Parathyroid adenoma (tissue), 2 donors: ENCODE measurements at regions not wholly inside any gene's neighbourhood (a gene's known extent, or its start where the extent isn't known, plus 50 kb on each side); places are given as distances from the start of the nearest gene placed in this dataset.

Experiments
- H2AFZ ChIP-seq: fragments of 300-600 bp; sonication (generic); one replicate; pipeline ENCODE4 v1.7.0; 2017; ENCODE audit warnings: antibody characterized with exemption, mild to moderate bottlenecking
- H3K27ac ChIP-seq: fragments of 300-600 bp; sonication (generic); one replicate; pipeline ENCODE4 v1.7.0; 2017
- H3K27me3 ChIP-seq: fragments of 300-600 bp; sonication (generic); one replicate; pipeline ENCODE4 v1.7.0; 2017; ENCODE audit warnings: low read length; ENCODE audit not compliant: control insufficient read depth, insufficient read depth
- H3K36me3 ChIP-seq: fragments of 300-600 bp; sonication (generic); one replicate; pipeline ENCODE4 v1.7.0; 2017; ENCODE audit warnings: low read length; ENCODE audit not compliant: control insufficient read depth, insufficient read depth
- H3K4me1 ChIP-seq: fragments of 300-600 bp; sonication (generic); one replicate; pipeline ENCODE4 v1.7.0; 2017; ENCODE audit warnings: control low read depth
- H3K4me2 ChIP-seq: fragments of 300-600 bp; sonication (generic); one replicate; pipeline ENCODE4 v1.7.0; 2017; ENCODE audit warnings: low read length
- H3K4me3 ChIP-seq: fragments of 300-600 bp; sonication (generic); one replicate; pipeline ENCODE4 v1.7.0; 2017; ENCODE audit warnings: low read depth, low read length
- H3K79me2 ChIP-seq: fragments of 300-600 bp; sonication (generic); one replicate; pipeline ENCODE4 v1.7.0; 2017; ENCODE audit warnings: control low read depth
- H3K9ac ChIP-seq: fragments of 300-600 bp; sonication (generic); one replicate; pipeline ENCODE4 v1.7.0; 2017; ENCODE audit warnings: mild to moderate bottlenecking
- H3K9me3 ChIP-seq: fragments of 300-600 bp; sonication (generic); one replicate; pipeline ENCODE4 v1.7.0; 2017; ENCODE audit warnings: low read length; ENCODE audit not compliant: control insufficient read depth
- TF ChIP-seq, protein P1 (sequence below): fragments of 300-600 bp; sonication (generic); IDR thresholded peaks from one replicate; pipeline ENCODE4 v1.7.0; 2017; ENCODE audit warnings: antibody characterized with exemption, mild to moderate bottlenecking
- donor health status: primary hyperparathyroidism.

DNA sequence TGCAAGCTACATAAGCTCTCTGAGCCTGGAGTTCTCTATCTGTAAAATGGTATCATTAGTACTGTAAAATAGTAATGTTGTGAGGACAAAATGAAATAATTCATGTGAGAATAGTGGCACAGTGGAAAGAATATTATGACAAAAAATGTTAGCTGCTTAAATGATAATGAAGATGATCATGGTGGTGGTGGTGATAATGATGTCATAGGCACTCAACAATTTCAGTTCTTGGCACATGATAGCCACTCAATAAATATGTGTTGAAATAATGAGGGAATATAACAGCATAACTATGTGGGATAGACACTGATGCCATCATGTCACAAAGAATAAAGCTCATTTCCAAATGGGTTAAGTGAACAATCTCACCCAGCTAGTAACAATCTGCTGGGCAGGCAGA is 736.3 kb downstream of the EFNB2 start:
- Histone ChIP-seq H3K27me3 (no peaks in the 10 kb centered on the region), H3K9me3 (no peaks in the 10 kb centered on the region), H3K4me2 (no peak overlapping the region), H3K79me2 (no peaks in the 10 kb centered on the region), H3K9ac (no peak overlapping the region), H3K4me1 (no peaks in the 10 kb centered on the region), H2AFZ (no peak overlapping the region), H3K27ac (no peak overlapping the region), H3K36me3 (no peaks in the 10 kb centered on the region), H3K4me3 (no peak overlapping the region)
- TF ChIP-seq, protein P1, sequence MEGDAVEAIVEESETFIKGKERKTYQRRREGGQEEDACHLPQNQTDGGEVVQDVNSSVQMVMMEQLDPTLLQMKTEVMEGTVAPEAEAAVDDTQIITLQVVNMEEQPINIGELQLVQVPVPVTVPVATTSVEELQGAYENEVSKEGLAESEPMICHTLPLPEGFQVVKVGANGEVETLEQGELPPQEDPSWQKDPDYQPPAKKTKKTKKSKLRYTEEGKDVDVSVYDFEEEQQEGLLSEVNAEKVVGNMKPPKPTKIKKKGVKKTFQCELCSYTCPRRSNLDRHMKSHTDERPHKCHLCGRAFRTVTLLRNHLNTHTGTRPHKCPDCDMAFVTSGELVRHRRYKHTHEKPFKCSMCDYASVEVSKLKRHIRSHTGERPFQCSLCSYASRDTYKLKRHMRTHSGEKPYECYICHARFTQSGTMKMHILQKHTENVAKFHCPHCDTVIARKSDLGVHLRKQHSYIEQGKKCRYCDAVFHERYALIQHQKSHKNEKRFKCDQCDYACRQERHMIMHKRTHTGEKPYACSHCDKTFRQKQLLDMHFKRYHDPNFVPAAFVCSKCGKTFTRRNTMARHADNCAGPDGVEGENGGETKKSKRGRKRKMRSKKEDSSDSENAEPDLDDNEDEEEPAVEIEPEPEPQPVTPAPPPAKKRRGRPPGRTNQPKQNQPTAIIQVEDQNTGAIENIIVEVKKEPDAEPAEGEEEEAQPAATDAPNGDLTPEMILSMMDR = no peak

DNA sequence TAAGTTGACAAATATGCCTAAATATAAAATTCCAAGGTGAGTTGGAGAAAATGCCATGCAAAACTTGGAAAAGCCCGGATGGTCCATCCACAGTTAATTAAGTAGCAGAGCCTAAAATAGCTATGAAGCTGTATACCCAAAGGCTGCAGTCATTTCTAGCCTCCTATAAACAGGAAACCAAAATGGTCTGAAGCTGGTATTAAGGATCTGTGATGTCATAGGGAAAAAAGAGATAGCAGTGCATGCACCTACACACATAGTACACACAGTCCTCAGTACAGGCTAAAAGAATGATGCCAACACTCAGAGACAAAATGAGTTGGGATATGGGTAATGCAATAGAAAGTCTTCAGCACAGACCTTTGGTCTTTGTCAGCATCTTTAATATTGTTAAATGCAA is 736.9 kb downstream of the EFNB2 start:
- TF ChIP-seq, protein P1 = no peak
- Histone ChIP-seq H3K79me2 (no peaks in the 10 kb centered on the region), H2AFZ (no peak overlapping the region), H3K36me3 (no peaks in the 10 kb centered on the region), H3K9ac (no peak overlapping the region), H3K27ac (no peak overlapping the region), H3K4me3 (no peak overlapping the region), H3K27me3 (no peaks in the 10 kb centered on the region), H3K4me1 (no peaks in the 10 kb centered on the region), H3K4me2 (no peak overlapping the region), H3K9me3 (no peaks in the 10 kb centered on the region)

DNA sequence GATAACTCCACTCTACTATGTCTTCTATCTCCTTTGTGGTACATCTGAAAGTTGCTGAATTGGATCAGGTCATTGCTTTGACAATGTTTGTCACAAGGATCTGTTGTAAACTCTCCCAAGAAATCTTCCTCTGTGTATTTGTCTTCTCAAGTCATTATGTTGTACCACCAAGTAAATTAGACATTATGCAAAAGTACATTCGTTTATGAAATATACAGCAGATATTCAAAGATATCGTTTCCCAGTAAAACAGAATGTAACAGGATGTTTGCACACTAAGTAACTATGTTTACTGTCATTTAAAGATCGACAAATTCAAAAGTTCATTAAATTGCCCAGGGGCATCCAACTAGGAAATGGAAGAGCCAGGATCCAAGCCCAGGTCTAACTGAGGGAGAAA is 739.4 kb downstream of the EFNB2 start:
- TF ChIP-seq, protein P1 = no peak
- Histone ChIP-seq H3K27ac (no peak overlapping the region), H3K36me3 (no peaks in the 10 kb centered on the region), H3K4me1 (no peaks in the 10 kb centered on the region), H3K4me3 (no peak overlapping the region), H3K9ac (no peak overlapping the region), H3K9me3 (no peaks in the 10 kb centered on the region), H3K27me3 (no peaks in the 10 kb centered on the region), H2AFZ (no peak overlapping the region), H3K4me2 (no peak overlapping the region), H3K79me2 (no peaks in the 10 kb centered on the region)

DNA sequence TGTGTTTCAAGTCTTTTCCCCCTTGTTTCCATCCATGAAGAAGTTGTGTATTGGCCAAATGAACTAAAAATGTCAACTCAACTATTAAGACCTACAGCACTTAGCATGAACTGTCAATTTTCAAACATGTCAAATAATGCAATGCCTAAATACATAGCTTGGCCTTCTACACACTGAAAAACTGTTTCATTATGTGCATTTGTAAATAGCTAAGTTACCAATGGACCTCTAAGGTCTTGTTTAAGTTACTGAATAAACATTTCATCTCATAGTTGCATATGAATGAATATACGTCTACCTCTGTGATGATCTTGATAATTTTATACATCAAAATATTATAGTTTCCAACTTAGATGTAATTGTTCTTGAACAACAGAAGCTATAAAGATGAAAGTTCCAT is 744.5 kb downstream of the EFNB2 start:
- H3K27me3 ChIP-seq = no peaks in the 10 kb centered on the region
- H3K4me1 ChIP-seq = no peaks in the 10 kb centered on the region
- H3K79me2 ChIP-seq = no peaks in the 10 kb centered on the region
- H2AFZ ChIP-seq = no peak overlapping the region
- TF ChIP-seq, protein P1 = no peak
- H3K4me3 ChIP-seq = no peak overlapping the region
- no peaks in the 10 kb centered on the region for H3K9me3 ChIP-seq
- H3K4me2 ChIP-seq = no peak overlapping the region
- H3K27ac ChIP-seq = no peak overlapping the region
- no peaks in the 10 kb centered on the region for H3K36me3 ChIP-seq
- no peak overlapping the region for H3K9ac ChIP-seq

DNA sequence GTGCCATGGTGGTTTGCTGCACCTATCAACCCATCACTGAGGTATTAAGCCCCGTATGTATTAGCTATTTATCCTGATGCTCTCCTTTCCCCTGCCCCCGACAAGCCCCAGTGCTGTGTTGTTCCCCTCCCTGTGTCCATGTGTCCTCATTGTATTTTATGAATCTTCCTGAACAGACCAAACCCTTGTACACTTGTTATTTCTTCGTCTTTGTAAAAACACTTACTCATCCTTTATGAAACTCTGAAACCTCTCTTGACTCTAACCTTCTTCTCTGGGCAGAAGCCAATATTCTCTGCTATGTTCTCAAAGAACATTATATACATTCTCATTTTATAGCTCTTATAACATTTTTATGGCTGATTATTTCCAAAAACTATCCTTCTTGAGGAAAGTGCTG is 746.9 kb downstream of the EFNB2 start:
- Histone ChIP-seq H3K4me3 (no peak overlapping the region), H3K36me3 (no peaks in the 10 kb centered on the region), H3K9ac (no peak overlapping the region), H2AFZ (no peak overlapping the region), H3K4me2 (no peak overlapping the region), H3K27ac (no peak overlapping the region), H3K9me3 (no peaks in the 10 kb centered on the region), H3K27me3 (no peaks in the 10 kb centered on the region), H3K4me1 (no peaks in the 10 kb centered on the region), H3K79me2 (no peaks in the 10 kb centered on the region)
- TF ChIP-seq, protein P1 = no peak
